Germinal center (tissue), 1 donor: ENCODE measurements at regions not wholly inside any gene's neighbourhood (a gene's known extent, or its start where the extent isn't known, plus 50 kb on each side); places are given as distances from the start of the nearest gene placed in this dataset.
"Not testable (repeated sequence)": the region's sequence is repeated elsewhere in the genome, so short reads cannot be mapped to it uniquely, and the experiment has no call there.

Experiments used
- DNase-seq: peaks from one replicate; pipeline ENCODE4 v3.0.0; 2012; ENCODE audit warnings: mixed read lengths, low spot score

DNA sequence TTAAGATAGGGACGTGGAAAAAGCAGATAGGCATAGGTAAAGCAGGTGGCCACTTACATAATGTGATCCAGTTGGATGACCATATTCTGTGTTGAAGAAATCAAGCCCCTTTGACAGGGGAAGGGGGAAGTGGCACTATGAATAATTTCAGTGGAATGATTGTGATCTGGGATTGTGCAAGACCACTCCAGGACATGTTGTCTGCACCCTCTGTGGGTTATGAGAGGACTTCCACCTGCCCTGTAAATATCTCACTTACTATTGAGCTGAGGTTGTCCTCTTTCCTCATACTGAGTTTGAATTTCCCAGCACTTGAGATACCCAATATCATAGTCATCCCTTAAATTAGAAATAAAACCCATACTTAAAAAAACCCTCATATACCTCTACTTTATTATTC lies 220.7 kb downstream of the IRS1 start:
- DNase-seq: no peak

DNA sequence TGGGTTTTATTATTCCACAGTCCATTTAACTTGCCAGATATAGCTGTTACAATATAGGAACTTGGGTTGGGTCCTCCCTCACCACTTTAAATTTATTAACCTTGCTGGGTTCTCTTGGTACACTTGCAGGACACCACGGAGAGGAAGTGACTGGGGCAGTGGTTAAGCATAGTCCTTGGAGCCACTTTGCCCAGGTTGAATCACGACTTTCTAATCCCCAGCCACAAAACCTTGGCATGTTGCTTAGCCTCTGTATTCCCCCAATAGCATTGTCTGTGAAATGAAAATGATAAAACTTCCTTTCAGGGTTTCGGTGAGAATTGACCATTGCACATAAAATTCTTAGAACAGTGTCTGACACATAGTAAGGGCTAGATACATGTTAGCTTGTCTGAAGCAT lies 221.2 kb downstream of the IRS1 start:
- no peak for DNase-seq

DNA sequence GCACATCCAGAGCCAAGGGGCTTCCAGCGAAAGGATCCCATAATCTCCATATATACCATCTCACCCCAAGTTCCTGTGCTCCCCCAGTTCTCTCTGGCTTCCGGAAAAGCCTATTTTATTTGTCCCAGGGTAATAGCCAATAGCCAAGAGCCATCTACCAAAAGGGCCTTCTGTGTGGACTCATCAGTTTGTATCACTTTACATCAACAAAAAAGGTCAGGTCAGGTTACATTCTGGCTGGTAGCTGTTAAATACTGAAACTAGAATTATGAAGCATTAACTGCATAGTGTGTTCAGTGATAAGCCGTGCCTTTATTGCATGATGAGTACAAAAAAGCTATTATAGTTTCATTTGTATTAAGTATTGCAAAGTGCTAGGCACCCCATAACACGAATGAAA lies 223.7 kb downstream of the IRS1 start:
- no peak for DNase-seq

DNA sequence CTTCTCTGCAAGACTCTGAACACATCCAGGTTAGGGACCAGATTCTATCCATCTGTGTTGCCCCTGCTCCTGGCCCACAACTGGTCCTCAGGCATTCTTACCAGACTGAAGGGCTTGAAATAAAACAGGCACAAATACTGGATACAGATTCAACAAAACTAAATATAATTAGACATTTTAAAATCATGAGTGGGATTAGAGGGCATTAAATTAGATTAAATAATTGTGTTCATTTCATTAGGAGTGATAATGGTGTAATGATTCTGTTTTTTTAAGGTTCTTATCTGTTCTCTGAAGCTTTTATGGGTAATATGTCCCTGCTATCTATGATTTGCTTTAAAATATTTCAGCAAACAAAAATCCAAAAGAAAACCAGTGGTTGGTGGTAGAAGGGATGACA lies 226.5 kb downstream of the IRS1 start:
- no peak for DNase-seq

DNA sequence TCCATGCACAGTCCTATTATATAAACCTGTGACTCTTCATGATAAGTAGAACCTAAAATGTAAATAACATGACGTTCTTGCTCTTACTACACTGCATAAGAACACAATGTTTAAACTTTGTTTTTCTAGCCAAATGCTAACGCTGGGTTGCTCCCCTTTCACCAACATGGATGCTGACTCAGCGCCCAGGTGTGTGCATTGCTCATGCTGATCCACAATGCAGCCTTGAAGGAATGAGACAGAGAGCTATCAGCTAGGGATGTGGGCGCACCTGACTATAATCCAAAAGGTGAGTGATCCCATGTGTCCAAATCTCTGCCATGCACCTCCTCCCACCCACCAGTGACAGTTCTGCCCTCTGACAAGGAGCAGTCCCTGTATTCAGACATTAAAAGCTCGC lies 235.0 kb downstream of the IRS1 start:
- DNase-seq: no peak

DNA sequence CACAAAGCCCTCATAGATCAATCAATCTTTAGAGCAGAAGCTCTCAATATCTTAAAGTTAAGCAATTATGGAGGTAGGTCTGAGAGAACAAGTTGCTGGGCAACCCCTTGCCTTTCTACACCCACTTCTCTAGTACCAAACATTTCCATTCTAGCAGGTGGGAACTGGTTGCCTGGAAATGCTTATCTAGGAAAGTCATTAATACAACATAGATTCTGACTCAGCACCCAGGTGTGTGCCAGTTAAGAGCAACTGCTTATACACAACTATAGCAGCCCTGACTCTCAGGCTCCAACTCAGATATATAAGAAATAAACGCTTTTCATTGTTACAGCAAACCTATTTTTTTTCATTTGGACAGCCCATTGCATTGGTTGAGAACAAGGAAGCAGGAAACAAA lies 237.7 kb downstream of the IRS1 start:
- no peak for DNase-seq

DNA sequence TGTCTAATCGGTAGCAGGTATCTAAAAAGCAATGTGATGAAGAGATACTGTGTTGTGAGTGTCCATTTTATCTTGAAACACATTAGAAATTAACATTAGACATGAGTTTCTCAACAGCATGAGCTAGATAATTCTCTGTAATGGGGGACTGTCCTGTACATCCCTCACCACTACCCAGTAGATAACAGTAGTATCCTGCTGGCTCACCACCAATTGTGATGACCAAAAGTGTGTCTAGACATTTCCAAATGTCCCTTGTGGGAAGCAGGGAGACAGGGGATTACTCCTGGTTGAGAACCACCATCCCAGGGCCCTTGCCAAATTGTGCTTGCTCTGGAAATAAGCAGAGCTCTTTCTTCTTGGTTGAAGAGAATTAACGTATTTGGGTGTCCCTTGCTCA lies 239.3 kb downstream of the IRS1 start:
- DNase-seq: no peak

DNA sequence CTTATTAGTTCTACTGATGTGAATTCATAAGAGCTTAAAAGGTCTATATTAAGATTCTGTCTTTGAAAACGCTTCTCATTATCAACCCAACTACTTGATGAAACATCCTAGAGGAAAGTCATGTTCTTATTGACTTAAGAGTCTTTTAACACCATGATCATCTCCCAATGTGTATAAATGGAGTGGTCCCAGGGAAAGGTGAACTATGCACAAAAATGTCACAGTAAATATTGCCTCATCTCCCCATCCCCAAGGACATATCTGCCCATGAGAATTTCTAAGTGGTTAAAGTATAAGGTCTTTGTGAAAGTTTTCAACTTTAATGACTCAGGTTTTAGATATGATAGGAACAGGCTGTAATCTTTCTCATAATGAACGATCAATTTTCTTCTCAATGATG lies 240.1 kb downstream of the IRS1 start:
- DNase-seq: no peak

DNA sequence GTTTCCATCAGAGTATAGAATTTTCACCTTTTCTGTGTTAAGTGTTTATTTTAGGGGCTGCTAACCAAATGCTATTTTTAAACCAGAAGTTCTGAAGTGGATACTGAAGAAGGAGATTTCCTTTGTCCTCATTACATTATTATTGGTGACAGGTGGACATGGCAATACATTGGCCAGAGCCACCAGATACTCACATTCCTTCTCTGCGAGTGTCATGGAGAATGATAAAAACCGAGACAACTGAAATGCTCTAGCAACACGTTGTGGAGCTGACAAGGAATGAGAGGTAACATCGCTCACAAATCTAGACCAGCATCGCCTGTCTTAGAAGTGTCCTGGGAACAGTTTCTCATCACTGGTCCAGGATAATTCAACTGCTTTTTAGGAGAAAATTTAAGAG lies 241.2 kb downstream of the IRS1 start:
- no peak for DNase-seq

DNA sequence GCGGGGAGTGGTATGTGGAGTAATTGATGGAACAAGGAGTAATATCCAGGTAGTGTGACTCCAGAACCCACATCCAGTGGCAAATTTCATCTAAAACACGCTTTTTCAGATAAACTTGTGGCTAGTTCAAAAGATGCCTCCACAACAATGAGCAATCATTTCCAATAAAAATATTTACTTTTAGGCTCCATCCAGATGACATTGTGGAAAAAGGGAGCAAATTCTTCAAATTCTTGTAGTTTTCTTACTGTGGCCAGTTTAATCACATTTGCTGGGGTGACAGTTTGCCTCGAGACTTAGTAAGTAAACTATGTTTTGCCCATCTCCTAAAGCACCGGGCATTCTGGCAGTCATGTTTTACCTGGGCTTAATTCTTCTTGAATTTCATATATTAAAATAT lies 243.6 kb downstream of the IRS1 start:
- DNase-seq: no peak

DNA sequence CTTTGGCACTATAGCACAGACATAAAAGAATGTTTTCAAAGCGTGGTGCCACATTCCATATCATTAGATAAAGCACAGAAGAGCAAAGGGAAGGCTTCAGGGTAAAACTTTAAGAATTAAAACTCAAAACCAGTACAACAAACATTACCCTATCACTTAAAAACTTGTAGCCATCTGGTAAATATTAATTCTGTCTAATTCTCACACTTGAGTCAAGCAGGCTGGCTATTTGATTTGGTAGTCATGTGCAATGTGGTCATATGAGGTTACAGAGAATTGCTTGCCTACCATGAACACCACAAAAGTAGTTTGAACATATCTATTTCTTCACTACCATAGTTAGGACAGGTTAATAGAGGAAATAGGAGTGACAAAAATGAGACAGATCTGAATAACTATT lies 244.9 kb downstream of the IRS1 start:
- DNase-seq: no peak

DNA sequence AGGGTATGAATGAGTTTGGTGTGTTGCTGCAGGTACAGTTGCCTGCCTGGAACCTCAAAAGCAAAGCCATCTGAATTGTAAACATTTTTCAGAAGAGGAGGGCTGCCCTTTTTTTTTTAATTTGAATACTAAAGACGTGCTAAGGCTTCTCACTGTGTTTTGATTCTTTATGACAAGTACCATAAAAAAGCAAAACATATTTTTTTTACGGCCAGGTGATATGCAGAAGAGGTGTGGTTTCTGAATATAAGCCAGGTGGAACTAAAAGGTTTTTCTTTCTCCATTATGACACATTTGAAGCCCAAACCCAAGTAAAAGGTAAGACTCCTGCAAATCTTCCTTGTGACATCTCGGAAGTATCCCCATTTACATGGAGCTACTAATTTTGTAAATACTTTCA lies 246.3 kb downstream of the IRS1 start:
- DNase-seq: no peak

DNA sequence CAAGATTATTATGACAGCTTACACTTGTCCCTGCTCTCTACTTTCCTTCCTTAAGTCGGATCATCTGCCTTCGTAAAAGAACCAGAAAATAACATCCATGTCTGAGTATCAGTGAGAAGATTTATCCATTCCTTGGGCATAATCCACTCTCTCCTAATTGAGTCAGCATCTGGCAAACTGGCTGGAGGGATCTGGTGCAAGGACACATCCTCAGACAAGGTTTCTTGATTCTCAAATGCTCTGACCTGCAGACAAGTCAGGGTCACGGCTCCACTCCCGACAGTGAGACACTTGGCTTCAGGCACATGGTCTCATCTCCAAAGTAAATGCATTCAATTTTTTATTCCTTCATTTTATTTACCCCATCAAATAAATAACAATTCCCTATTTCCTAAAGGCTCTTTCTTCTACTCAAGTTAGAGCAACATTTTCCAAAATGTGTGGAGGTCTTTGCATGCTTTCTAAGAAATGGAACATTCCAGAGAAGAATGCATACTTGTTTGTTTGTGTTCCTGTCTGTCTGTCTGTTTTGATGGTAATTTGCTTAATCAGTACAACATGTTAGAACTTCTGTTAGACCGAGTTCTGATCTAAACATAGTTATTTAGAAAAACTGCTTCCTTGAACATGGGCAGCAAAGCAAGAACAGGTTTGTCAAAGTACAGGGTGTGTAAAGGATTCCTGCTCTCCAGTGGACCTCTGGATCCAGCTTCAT lies 246.9 kb downstream of the IRS1 start:
- no peak for DNase-seq

DNA sequence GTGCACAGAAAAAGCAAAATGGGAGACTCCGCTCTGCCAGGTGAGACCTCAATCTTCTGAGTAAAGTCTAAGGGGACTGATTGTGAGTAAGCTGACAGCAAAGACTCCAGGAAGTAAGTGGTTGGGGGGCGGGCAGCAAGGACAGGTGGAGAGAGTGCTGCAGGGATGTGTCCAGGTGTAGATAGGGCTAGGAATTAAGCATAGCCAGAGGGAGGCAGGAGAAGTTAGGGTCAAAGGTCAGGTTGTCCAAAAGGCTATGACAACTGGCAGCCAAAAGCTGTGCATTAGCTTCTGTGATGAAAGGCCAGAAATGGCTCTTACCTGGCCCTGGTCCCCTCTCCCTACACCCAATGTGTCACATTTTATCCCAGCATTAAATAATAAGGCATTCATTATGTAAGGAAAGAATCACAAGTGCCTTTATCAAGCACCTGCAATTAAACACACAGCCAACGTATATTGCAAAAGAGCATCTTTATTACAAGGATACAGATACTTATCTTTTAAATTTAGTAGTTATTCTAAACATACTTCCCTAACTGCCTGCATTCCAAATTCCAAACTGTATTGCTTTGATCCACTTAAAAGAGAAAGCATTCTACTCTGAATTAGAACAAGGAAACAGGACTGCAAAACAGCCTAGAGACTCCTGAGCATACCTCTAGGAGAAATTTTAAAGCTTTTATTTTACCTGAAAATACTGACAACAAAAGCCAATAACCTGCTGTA lies 247.9 kb downstream of the IRS1 start:
- DNase-seq: no peak

DNA sequence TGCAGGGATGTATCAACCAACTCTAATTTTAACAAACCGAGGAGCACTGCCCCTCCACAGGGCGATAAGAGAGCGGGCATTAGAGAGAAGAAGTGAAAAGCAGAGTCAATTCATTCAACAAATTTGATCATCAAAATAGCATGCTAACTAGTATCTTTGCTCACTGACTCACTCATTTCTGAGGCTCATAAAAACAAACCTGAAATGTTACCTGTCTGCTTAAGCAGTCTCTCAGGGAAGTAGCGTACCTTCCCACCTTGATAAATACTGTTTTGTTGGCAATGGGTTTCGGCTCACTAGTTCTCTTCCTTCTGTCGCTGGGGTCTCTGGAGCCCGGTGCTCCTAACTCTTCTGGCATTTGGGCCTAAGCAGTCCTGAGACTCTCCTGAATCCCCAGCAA lies 248.8 kb downstream of the IRS1 start:
- no peak for DNase-seq

DNA sequence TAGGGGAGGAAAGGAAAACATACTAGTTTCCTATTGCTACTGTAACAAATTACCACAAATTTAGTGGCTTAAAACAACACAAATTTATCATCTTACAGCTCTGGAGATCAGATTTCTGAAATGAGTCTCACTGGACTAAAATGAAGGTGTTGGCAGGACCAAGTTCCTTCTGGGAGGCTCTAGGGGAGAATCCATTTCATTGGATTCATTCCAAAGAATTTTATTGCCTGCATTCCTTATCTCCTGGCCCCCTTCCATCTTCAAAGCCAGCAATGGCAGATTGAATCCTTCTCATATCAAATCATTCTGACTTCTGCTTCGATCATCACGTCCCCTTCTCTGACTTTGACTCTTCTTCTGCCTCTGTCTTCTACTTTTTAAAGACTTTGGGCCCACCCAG lies 250.9 kb downstream of the IRS1 start:
- no peak for DNase-seq

DNA sequence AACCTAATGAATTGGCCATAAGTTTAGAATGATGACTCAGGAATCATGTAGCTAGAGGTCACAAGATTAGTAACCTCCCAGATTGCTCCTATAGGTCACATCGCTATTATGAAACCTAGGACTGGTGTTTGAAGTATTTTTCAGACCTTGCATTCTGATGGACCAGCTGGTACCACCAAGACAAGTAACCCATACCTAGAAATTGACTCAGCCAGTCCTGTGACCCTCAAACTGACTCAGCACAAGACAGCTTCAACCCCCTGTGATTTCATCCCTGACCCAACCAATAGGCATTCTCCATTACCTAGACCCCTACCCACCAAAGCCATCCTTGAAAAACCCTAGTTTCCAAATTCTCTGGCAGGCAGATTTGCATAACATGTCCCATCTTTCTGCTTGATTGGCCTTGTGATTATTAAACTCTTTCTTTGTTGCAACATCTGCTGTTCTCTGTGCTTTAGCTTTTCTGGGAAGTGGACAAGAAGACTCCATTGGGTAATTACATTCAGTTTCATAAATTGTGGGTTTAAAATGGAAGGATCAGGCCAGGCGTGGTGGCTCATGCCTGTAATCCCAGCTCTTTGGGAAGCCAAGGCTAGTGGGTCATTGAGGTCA lies 254.9 kb downstream of the IRS1 start:
- DNase-seq: no peak

DNA sequence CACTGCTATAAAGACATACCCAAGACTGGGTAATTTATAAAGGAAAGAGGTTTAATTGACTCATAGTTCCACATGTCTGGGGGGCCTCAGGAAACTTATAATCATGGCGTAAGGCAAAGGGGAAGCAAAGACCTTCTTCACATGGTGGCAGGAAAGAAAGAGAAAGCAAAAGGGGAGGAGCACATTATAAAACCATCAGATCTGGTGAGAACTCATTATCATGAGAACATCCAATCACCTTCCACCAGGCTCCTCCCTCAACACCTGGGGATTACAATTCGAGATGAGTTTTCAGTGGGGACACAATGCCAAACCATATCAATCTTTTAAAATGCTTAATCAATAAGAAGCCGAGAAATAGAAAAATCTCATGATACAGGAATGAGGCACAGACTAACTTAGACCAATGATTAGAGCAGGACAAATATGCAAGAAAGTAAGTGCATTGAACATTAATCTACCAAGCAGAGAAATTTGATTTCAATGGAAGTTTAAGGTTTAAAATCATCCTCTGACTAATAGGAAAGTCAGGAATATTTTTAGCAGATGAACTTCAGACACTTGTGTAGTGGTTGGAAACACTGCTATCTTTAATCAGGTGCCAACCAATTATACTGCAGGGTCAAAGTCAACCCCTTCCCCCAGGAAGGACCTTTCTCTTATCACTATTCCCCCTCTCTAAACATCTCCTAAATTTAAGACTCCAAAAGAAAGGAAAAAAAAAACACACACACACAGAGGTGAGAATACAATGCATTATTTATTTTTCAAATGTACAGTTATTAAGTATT lies 259.2 kb downstream of the IRS1 start:
- no peak for DNase-seq

DNA sequence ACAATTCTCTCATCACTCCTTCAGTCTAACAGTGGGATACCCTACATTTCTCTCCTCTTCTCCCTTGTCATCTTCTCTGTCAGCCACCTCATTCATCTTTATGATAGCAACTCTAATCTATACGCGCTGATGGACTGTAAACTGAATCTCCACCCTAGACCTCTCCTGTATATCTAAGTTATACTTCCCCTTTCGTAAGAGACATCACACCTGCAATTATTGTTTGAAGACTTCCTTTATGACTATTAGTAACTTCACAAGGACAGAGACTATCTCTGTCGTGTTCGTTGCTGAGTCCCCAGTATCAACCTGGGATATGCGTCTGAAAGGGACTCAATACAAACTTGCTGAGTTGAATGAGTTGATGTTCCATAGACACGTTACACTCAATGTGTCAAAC lies 263.2 kb downstream of the IRS1 start:
- DNase-seq: no peak

DNA sequence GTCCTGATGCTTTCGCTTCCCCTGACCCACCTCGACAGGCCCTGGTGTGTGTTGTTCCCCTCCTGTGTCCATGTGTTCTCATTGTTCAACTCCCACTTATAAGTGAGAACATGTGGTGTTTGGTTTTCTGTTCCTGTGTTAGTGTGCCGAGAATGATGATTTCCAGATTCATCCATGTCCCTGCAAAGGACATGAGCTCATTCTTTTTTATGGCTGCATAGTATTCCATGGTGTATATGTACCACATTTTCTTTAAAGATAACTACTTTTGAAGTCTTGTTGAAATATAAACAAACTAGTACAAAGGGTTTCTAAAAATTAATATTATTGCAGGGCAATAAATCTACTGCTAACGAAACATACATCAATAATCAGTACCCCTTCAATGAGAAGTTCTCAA lies 266.6 kb downstream of the IRS1 start:
- DNase-seq: not testable (repeated sequence)

DNA sequence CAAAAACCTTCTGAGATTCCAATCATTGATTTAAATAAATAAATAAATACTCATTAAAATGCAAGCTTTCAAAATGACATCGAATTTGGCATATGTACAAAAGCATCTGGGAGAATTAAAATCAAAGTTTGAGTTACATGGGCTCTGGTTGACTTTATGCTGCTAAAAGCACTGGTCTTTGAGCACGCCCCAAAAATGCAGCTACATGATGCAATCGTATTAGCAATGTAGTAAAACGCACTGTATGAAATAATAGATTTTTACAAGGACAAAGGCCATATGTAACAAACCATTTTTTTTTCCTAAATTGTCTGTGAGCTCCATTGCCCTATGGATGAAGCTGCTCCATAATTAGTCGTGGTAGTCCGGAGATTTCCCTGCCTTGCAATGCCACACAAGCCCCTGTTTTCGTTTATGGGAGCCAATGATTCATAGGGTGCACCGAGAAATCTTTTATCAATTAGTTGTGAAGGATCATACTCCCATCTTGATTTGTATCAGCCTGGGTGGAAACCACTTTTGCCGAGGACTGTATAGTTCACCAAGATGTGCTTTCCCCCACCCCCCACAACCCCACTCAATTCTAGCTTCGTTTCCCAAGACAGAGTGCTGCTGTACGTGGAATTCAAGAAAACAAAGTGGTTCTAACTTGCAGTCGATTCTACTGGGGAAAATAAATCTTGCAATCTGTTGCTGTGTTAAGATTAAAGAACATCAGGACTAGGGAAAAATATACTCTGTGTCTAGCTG lies 268.4 kb downstream of the IRS1 start:
- DNase-seq: no peak

DNA sequence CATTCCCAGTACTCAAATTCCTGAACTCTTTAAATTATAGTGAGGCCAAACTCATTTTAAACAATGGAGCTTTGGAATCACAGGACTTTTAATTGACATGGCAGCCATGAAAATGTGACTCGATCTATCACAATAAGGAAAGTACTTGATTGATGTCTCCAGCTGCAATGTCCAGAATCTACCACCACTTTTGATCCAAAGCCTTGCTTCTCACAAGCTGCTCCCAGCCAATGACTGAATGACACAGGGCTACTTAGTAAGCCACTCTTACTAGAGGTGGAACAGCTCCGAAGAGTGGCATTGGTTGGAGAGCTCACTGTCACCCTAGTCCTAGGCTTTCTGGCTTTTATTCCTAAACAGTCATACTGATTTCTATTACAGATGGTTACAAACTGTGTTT lies 270.1 kb downstream of the IRS1 start:
- DNase-seq: no peak
